Uterus (tissue), 3 donors: ENCODE measurements at regions not wholly inside any gene's neighbourhood (a gene's known extent, or its start where the extent isn't known, plus 50 kb on each side); places are given as distances from the start of the nearest gene placed in this dataset.

ENCODE experiments used
- DNase-seq, 2 donors: peaks; one replicate each; pipeline ENCODE4 v3.0.0-alpha.2; 2019 to 2020
- H3K27ac ChIP-seq, 2 donors: fragments of 200-600 bp; sonication (generic); 1 replicate in 1 of 2; 2 replicates in 1 of 2; pipeline ENCODE4 v1.5.1; 2016 to 2018
- H3K27me3 ChIP-seq, 2 donors: fragments of 200-600 bp; sonication (generic); one replicate each; pipeline ENCODE4 v1.5.1; 2018 to 2019; ENCODE audit warnings: control low read depth in 1 of 2
- H3K36me3 ChIP-seq, 2 donors: fragments of 200-600 bp; sonication (generic); one replicate each; pipeline ENCODE4 v1.5.1; 2019; ENCODE audit warnings: control low read depth in 1 of 2
- H3K4me1 ChIP-seq, 2 donors: fragments of 200-600 bp; sonication (generic); one replicate each; pipeline ENCODE4 v1.5.1; 2018 to 2019; ENCODE audit warnings: control low read depth in 1 of 2
- H3K4me3 ChIP-seq, 2 donors: fragments of 200-600 bp; sonication (generic); 1 replicate in 1 of 2; 2 replicates in 1 of 2; pipeline ENCODE4 v1.5.1; 2018 to 2019; ENCODE audit warnings: mild to moderate bottlenecking in 1 of 2
- H3K9me3 ChIP-seq, 2 donors: fragments of 200-600 bp; sonication (generic); one replicate each; pipeline ENCODE4 v1.5.1; 2019; ENCODE audit warnings: control low read depth in 1 of 2
- POLR2A ChIP-seq, 2 donors: fragments of 450-650 bp; IDR thresholded peaks; one replicate each; pipeline ENCODE4 v1.6.1; 2016; ENCODE audit warnings: antibody characterized with exemption in 2 of 2, mild to moderate bottlenecking in 1 of 2, moderate library complexity in 1 of 2
- intact Hi-C: fragments of 100-400 bp; cut with DNase I; formaldehyde crosslinking; loops from one replicate; pipeline ENCODE4 v1.15.1; 2023; ENCODE audit warnings: low total_unique reads
- TF ChIP-seq, protein P1 (sequence below), 4 experiments: fragments of 200-600 bp in 2 of 4; fragments of 450-650 bp in 2 of 4; sonication (generic) in 2 of 4; IDR thresholded peaks; one replicate each; pipeline ENCODE4 v1.5.1; 2016 to 2019; ENCODE audit warnings: antibody characterized with exemption in 4 of 4, mild to moderate bottlenecking in 2 of 4, moderate library complexity in 1 of 4
- donor health status: DM: yes; HTN: yes; CAD: no.

DNA sequence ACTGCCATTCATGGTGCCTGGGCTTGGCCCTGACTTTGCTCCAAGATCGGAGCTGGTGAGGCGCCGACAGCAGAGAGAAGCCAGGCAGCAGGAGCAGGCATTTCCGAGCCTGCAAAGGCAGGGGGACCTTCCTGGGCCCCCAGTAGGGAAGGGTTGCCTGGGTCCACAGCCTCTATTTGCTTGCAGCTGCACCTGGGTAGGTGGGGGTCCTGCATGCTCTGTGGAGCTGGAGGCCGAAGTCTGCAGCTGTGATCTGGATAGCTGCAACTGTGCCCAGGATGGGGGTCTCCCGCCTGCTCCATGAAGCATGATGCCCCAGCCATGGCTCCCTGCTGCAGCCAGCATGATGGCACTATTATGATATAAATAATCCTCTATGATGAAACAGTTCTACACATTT is 2144.2 kb downstream of the PCDH9 start:
- TF ChIP-seq, protein P1, sequence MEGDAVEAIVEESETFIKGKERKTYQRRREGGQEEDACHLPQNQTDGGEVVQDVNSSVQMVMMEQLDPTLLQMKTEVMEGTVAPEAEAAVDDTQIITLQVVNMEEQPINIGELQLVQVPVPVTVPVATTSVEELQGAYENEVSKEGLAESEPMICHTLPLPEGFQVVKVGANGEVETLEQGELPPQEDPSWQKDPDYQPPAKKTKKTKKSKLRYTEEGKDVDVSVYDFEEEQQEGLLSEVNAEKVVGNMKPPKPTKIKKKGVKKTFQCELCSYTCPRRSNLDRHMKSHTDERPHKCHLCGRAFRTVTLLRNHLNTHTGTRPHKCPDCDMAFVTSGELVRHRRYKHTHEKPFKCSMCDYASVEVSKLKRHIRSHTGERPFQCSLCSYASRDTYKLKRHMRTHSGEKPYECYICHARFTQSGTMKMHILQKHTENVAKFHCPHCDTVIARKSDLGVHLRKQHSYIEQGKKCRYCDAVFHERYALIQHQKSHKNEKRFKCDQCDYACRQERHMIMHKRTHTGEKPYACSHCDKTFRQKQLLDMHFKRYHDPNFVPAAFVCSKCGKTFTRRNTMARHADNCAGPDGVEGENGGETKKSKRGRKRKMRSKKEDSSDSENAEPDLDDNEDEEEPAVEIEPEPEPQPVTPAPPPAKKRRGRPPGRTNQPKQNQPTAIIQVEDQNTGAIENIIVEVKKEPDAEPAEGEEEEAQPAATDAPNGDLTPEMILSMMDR (IDR thresholded peaks at IDR 0.05) = no peak
- TF ChIP-seq POLR2A (IDR thresholded peaks at IDR 0.05) = no peak
- no peaks in the 10 kb centered on the region for H3K9me3 ChIP-seq
- H3K27me3 ChIP-seq = no peaks in the 10 kb centered on the region
- DNase-seq = no peak
- no peaks in the 10 kb centered on the region for H3K4me1 ChIP-seq
- H3K4me3 ChIP-seq = no peak overlapping the region
- no peak overlapping the region for H3K27ac ChIP-seq
- intact Hi-C loops = no loop called here
- H3K36me3 ChIP-seq = no peaks in the 10 kb centered on the region

DNA sequence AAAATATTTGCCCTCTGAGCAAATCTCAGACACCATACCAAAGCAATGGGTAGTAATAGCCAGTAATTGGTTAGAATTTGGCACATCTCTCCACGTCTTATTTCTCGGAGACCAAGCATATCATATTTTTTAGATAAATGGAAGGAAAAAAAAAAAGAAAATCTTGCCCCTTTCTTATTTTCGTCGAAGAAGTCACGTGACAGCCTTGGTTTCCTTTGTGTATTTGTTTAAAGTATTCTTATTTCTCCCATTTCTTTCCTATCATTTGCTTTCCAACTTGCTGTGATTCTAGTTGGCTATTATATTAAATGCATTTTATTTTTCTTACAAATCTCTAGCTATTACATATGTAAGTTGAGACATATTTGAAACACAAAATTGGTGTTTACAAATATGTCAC is 2155.9 kb downstream of the PCDH9 start:
- TF ChIP-seq, protein P1 (IDR thresholded peaks at IDR 0.05) = no peak
- TF ChIP-seq POLR2A (IDR thresholded peaks at IDR 0.05) = no peak
- Histone ChIP-seq H3K27me3 (no peaks in the 10 kb centered on the region), H3K4me1 (no peaks in the 10 kb centered on the region), H3K4me3 (no peak overlapping the region), H3K9me3 (no peaks in the 10 kb centered on the region), H3K36me3 (no peaks in the 10 kb centered on the region), H3K27ac (no peak overlapping the region)
- intact Hi-C loops = no loop called here
- no peak for DNase-seq

- H3K36me3 ChIP-seq = no peaks in the 10 kb centered on the region
- no peak for DNase-seq
- H3K4me1 ChIP-seq = no peaks in the 10 kb centered on the region
- intact Hi-C loops = no loop called here
- H3K4me3 ChIP-seq = no peak overlapping the region
- H3K9me3 ChIP-seq = no peaks in the 10 kb centered on the region
- no peak overlapping the region for H3K27ac ChIP-seq
- TF ChIP-seq, protein P1 (IDR thresholded peaks at IDR 0.05) = no peak
- TF ChIP-seq POLR2A (IDR thresholded peaks at IDR 0.05) = no peak
- H3K27me3 ChIP-seq = no peaks in the 10 kb centered on the region
Measured at GRCh38 chr13:65064967-65065366, 2165.2 kb downstream of the PCDH9 start.

GRCh38 chr13:65063753-65064152 is 2166.4 kb downstream of the PCDH9 start:
- no peaks in the 10 kb centered on the region for H3K27me3 ChIP-seq
- TF ChIP-seq POLR2A (IDR thresholded peaks at IDR 0.05) = no peak
- TF ChIP-seq, protein P1 (IDR thresholded peaks at IDR 0.05) = no peak
- H3K27ac ChIP-seq = no peak overlapping the region
- H3K36me3 ChIP-seq = no peaks in the 10 kb centered on the region
- no peak for DNase-seq
- intact Hi-C loops = no loop called here
- no peaks in the 10 kb centered on the region for H3K9me3 ChIP-seq
- H3K4me3 ChIP-seq = no peak overlapping the region
- no peaks in the 10 kb centered on the region for H3K4me1 ChIP-seq

DNA sequence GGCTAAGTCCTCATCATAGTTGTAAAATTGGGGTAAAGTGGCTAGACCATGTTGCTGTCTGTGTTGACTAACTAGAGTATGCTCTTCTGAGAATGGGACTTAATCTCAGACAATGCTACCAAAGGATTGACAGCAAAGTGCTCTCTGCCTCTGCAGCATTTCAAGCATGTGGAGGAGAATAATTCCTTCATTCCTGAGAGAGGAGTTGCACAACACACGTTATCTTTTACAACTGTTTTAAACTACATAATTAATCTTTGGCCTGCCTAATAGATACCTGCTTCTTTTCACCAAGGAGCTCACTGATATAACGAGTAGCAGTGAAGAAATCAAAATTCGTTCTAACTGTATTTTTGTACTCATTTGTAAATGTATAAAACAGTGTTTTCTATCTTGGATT is 2172.2 kb downstream of the PCDH9 start:
- TF ChIP-seq, protein P1 (IDR thresholded peaks at IDR 0.05) = no peak
- TF ChIP-seq POLR2A (IDR thresholded peaks at IDR 0.05) = no peak
- Histone ChIP-seq H3K4me1 (no peaks in the 10 kb centered on the region), H3K9me3 (no peaks in the 10 kb centered on the region), H3K36me3 (no peaks in the 10 kb centered on the region), H3K27ac (no peak overlapping the region), H3K4me3 (no peak overlapping the region), H3K27me3 (no peaks in the 10 kb centered on the region)
- DNase-seq = no peak
- intact Hi-C loops = no loop called here
